ENCODE measurements at regions not wholly inside any gene's neighbourhood (a gene's known extent, or its start where the extent isn't known, plus 50 kb on each side); places are given as distances from the start of the nearest gene placed in this dataset.

- no peak overlapping the region for H3K27ac ChIP-seq (ENCODE audit: low read length)
- DNase-seq (ENCODE audit: low read depth, low spot score), result no peak
- no CpG with 5 or more reads among the region's 6 CpGs for WGBS (ENCODE audit: insufficient coverage, insufficient read length)
- no peaks in the 10 kb centered on the region for H3K4me1 ChIP-seq (ENCODE audit: control insufficient read depth, insufficient read depth, low read length)
- H3K27me3 ChIP-seq (ENCODE audit: control insufficient read depth, insufficient read depth, low read length), result no peaks in the 10 kb centered on the region
- no peak overlapping the region for H3K4me3 ChIP-seq (ENCODE audit: low read length)
- H3K9me3 ChIP-seq (ENCODE audit: control insufficient read depth, insufficient read depth, low read length), result no peaks in the 10 kb centered on the region
- H3K36me3 ChIP-seq (ENCODE audit: control insufficient read depth, insufficient read depth, low read length), result no peaks in the 10 kb centered on the region
These were observed 1125.0 kb upstream of the CELF4 start for GRCh38 chr18:38690626-38691025.

GRCh38 chr18:38688416-38688815, 1122.8 kb upstream of the CELF4 start:
- Histone ChIP-seq H3K27me3 (ENCODE audit: control insufficient read depth, insufficient read depth, low read length) (no peaks in the 10 kb centered on the region), H3K27ac (ENCODE audit: low read length) (no peak overlapping the region), H3K4me3 (ENCODE audit: low read length) (no peak overlapping the region), H3K36me3 (ENCODE audit: control insufficient read depth, insufficient read depth, low read length) (no peaks in the 10 kb centered on the region), H3K9me3 (ENCODE audit: control insufficient read depth, insufficient read depth, low read length) (no peaks in the 10 kb centered on the region), H3K4me1 (ENCODE audit: control insufficient read depth, insufficient read depth, low read length) (no peaks in the 10 kb centered on the region)
- WGBS (ENCODE audit: insufficient coverage, insufficient read length), result no CpG with 5 or more reads among the region's 1 CpG
- no peak for DNase-seq (ENCODE audit: low read depth, low spot score)

GRCh38 chr18:38670486-38670885, 1104.9 kb upstream of the CELF4 start:
- Histone ChIP-seq H3K36me3 (ENCODE audit: control insufficient read depth, insufficient read depth, low read length) (no peaks in the 10 kb centered on the region), H3K27me3 (ENCODE audit: control insufficient read depth, insufficient read depth, low read length) (no peaks in the 10 kb centered on the region), H3K9me3 (ENCODE audit: control insufficient read depth, insufficient read depth, low read length) (no peaks in the 10 kb centered on the region), H3K4me1 (ENCODE audit: control insufficient read depth, insufficient read depth, low read length) (peaks cover 1% of the 10 kb centered on the region; the same call in 1 of the 2 replicates), H3K27ac (ENCODE audit: low read length) (no peak overlapping the region), H3K4me3 (ENCODE audit: low read length) (no peak overlapping the region)
- no peak for DNase-seq (ENCODE audit: low read depth, low spot score)

DNA sequence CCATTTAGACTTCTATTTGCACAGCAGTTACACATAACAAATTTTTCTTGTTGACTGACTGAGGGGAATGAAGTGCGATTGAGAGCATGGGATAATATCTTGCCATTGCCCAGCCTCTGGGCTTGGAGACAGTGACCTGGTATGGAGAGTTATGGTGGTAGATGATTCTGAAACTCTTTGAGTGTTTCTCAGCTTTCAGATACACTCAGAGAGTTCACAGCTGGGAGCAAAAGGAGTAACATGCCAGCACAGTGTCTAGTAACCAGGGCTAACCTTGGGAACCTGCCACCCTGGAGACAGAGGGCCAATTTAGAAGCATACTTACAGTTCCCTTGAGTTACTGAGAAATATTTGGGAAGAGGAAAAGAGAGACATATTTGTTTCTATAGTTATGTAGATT, 1099.3 kb upstream of the CELF4 start:
- no peak overlapping the region for H3K4me3 ChIP-seq (ENCODE audit: low read length)
- WGBS (ENCODE audit: insufficient coverage, insufficient read length), result no CpG with 5 or more reads among the region's 1 CpG
- H3K36me3 ChIP-seq (ENCODE audit: control insufficient read depth, insufficient read depth, low read length), result no peaks in the 10 kb centered on the region
- no peak overlapping the region for H3K27ac ChIP-seq (ENCODE audit: low read length)
- H3K27me3 ChIP-seq (ENCODE audit: control insufficient read depth, insufficient read depth, low read length), result no peaks in the 10 kb centered on the region
- no peaks in the 10 kb centered on the region for H3K9me3 ChIP-seq (ENCODE audit: control insufficient read depth, insufficient read depth, low read length)
- H3K4me1 ChIP-seq (ENCODE audit: control insufficient read depth, insufficient read depth, low read length), result no peaks in the 10 kb centered on the region
- no peak for DNase-seq (ENCODE audit: low read depth, low spot score)

GRCh38 chr18:38663682-38664081, 1098.1 kb upstream of the CELF4 start:
- no peak for DNase-seq (ENCODE audit: low read depth, low spot score)
- Histone ChIP-seq H3K4me3 (ENCODE audit: low read length) (no peak overlapping the region), H3K9me3 (ENCODE audit: control insufficient read depth, insufficient read depth, low read length) (no peaks in the 10 kb centered on the region), H3K36me3 (ENCODE audit: control insufficient read depth, insufficient read depth, low read length) (no peaks in the 10 kb centered on the region), H3K27me3 (ENCODE audit: control insufficient read depth, insufficient read depth, low read length) (no peaks in the 10 kb centered on the region), H3K27ac (ENCODE audit: low read length) (no peak overlapping the region), H3K4me1 (ENCODE audit: control insufficient read depth, insufficient read depth, low read length) (no peaks in the 10 kb centered on the region)
- no CpG with 5 or more reads among the region's 1 CpG for WGBS (ENCODE audit: insufficient coverage, insufficient read length)

DNA sequence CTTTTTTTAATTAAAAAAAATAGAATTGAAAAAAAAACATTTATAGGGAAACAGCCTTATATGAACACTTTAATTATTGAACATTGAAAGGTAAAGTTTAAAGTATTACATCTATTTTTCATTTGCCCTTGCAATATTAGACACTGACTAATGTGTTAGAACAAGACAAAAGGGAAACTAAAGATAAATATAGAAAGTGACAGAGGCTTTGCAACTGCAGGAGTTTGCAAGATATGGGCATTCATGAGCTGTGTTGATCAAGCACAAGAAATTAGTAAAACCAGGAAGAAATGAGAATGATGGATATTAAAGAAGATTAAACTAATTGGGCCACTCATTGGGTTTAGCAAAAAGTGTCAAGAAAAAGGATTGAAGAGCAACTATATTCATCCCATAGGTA, 1097.7 kb upstream of the CELF4 start:
- DNase-seq (ENCODE audit: low read depth, low spot score), result no peak

GRCh38 chr18:38654946-38655345, 1089.3 kb upstream of the CELF4 start:
- no peak overlapping the region for H3K4me3 ChIP-seq (ENCODE audit: low read length)
- no peaks in the 10 kb centered on the region for H3K36me3 ChIP-seq (ENCODE audit: control insufficient read depth, insufficient read depth, low read length)
- DNase-seq (ENCODE audit: low read depth, low spot score), result no peak
- H3K27ac ChIP-seq (ENCODE audit: low read length), result no peak overlapping the region
- no peaks in the 10 kb centered on the region for H3K9me3 ChIP-seq (ENCODE audit: control insufficient read depth, insufficient read depth, low read length)
- WGBS (ENCODE audit: insufficient coverage, insufficient read length), result no CpG with 5 or more reads among the region's 8 CpGs
- H3K4me1 ChIP-seq (ENCODE audit: control insufficient read depth, insufficient read depth, low read length), result no peaks in the 10 kb centered on the region
- H3K27me3 ChIP-seq (ENCODE audit: control insufficient read depth, insufficient read depth, low read length), result no peaks in the 10 kb centered on the region

More for the DNA sequence above, 1097.7 kb upstream of the CELF4 start:
- no peaks in the 10 kb centered on the region for H3K4me1 ChIP-seq (ENCODE audit: control insufficient read depth, insufficient read depth, low read length)
- H3K27me3 ChIP-seq (ENCODE audit: control insufficient read depth, insufficient read depth, low read length), result no peaks in the 10 kb centered on the region
- no peak overlapping the region for H3K4me3 ChIP-seq (ENCODE audit: low read length)
- H3K36me3 ChIP-seq (ENCODE audit: control insufficient read depth, insufficient read depth, low read length), result no peaks in the 10 kb centered on the region
- no peaks in the 10 kb centered on the region for H3K9me3 ChIP-seq (ENCODE audit: control insufficient read depth, insufficient read depth, low read length)
- H3K27ac ChIP-seq (ENCODE audit: low read length), result no peak overlapping the region

- WGBS (ENCODE audit: insufficient coverage, insufficient read length), result no CpG with 5 or more reads among the region's 4 CpGs
- no peaks in the 10 kb centered on the region for H3K36me3 ChIP-seq (ENCODE audit: control insufficient read depth, insufficient read depth, low read length)
- no peaks in the 10 kb centered on the region for H3K27me3 ChIP-seq (ENCODE audit: control insufficient read depth, insufficient read depth, low read length)
- no peak overlapping the region for H3K4me3 ChIP-seq (ENCODE audit: low read length)
- no peak for DNase-seq (ENCODE audit: low read depth, low spot score)
- H3K9me3 ChIP-seq (ENCODE audit: control insufficient read depth, insufficient read depth, low read length), result no peaks in the 10 kb centered on the region
- H3K27ac ChIP-seq (ENCODE audit: low read length), result no peak overlapping the region
- no peaks in the 10 kb centered on the region for H3K4me1 ChIP-seq (ENCODE audit: control insufficient read depth, insufficient read depth, low read length)
These were observed 1086.1 kb upstream of the CELF4 start for GRCh38 chr18:38651736-38652135.

GRCh38 chr18:38648179-38648578, 1082.6 kb upstream of the CELF4 start:
- no peak overlapping the region for H3K27ac ChIP-seq (ENCODE audit: low read length)
- no peak overlapping the region for H3K4me3 ChIP-seq (ENCODE audit: low read length)

DNA sequence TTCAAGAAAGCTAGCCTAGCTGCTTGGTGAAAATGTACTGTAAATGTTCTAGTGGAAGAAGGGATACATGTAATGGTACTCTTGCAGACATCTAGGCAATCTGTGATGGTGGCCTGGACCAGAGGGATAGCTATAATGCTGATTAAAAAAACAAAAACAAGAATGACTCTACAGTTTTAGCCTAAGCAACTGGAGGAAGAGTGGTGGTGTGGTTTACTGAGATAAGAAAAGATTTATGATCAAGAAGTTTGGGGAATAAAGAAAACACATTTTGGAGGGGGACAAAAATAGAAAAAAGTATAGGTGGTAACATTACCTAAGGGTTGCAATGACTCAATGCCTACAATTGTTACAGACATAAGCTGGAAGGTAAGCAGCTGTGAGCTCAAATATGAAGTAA, 1080.7 kb upstream of the CELF4 start:
- no peaks in the 10 kb centered on the region for H3K4me1 ChIP-seq (ENCODE audit: control insufficient read depth, insufficient read depth, low read length)

More at GRCh38 chr18:38648179-38648578, 1082.6 kb upstream of the CELF4 start:
- H3K9me3 ChIP-seq (ENCODE audit: control insufficient read depth, insufficient read depth, low read length), result no peaks in the 10 kb centered on the region
- no peaks in the 10 kb centered on the region for H3K4me1 ChIP-seq (ENCODE audit: control insufficient read depth, insufficient read depth, low read length)
- H3K36me3 ChIP-seq (ENCODE audit: control insufficient read depth, insufficient read depth, low read length), result no peaks in the 10 kb centered on the region
- no peaks in the 10 kb centered on the region for H3K27me3 ChIP-seq (ENCODE audit: control insufficient read depth, insufficient read depth, low read length)
- no CpG with 5 or more reads among the region's 1 CpG for WGBS (ENCODE audit: insufficient coverage, insufficient read length)
- no peak for DNase-seq (ENCODE audit: low read depth, low spot score)

DNA sequence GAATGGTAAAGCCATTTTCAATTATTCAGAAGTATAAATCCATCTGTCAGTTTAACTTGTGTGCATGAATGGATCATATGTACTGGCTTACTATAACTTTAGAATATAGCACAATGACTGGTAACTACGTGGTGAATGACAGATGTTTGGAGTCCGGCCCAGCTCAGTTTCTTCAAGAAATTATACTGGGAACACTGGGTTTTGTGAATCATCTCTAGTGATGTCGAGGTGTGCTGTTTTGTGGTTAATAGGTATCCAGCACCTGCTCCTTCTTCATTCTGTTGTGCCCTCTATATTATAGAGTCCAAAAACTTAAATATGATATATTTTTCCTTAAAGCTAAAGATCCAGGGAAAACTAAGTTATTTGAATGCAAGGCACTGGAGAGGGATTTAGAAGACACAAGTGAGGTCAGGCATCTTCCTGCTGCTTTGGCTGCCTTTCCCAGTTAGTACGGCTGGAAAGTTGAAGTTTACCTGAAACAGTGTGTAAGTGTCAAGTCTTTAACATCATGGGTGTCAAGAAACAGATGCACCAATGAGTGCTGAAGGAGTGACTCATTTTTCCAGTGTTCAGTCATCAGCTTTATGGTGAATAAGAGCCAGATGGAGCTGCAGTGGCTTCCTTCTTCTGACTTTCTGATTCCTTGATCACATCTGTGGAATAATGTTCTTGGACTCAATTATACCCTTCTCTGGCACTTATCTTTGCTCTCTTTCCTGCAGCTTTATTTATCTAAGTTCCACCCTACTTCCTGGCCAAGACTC, 1079.5 kb upstream of the CELF4 start:
- no peaks in the 10 kb centered on the region for H3K4me1 ChIP-seq (ENCODE audit: control insufficient read depth, insufficient read depth, low read length)
- no CpG with 5 or more reads among the region's 4 CpGs for WGBS (ENCODE audit: insufficient coverage, insufficient read length)
- H3K27me3 ChIP-seq (ENCODE audit: control insufficient read depth, insufficient read depth, low read length), result no peaks in the 10 kb centered on the region
- no peak overlapping the region for H3K27ac ChIP-seq (ENCODE audit: low read length)
- no peaks in the 10 kb centered on the region for H3K9me3 ChIP-seq (ENCODE audit: control insufficient read depth, insufficient read depth, low read length)
- H3K4me3 ChIP-seq (ENCODE audit: low read length), result no peak overlapping the region
- H3K36me3 ChIP-seq (ENCODE audit: control insufficient read depth, insufficient read depth, low read length), result no peaks in the 10 kb centered on the region
- no peak for DNase-seq (ENCODE audit: low read depth, low spot score)

More for the DNA sequence above, 1080.7 kb upstream of the CELF4 start:
- no peak overlapping the region for H3K4me3 ChIP-seq (ENCODE audit: low read length)
- H3K27ac ChIP-seq (ENCODE audit: low read length), result no peak overlapping the region
- H3K36me3 ChIP-seq (ENCODE audit: control insufficient read depth, insufficient read depth, low read length), result no peaks in the 10 kb centered on the region
- no peaks in the 10 kb centered on the region for H3K27me3 ChIP-seq (ENCODE audit: control insufficient read depth, insufficient read depth, low read length)
- H3K9me3 ChIP-seq (ENCODE audit: control insufficient read depth, insufficient read depth, low read length), result no peaks in the 10 kb centered on the region
- DNase-seq (ENCODE audit: low read depth, low spot score), result no peak
